ENCODE measurements at regions not wholly inside any gene's neighbourhood (a gene's known extent, or its start where the extent isn't known, plus 50 kb on each side); places are given as distances from the start of the nearest gene placed in this dataset.
"Not testable (repeated sequence)": the region's sequence is repeated elsewhere in the genome, so short reads cannot be mapped to it uniquely, and the experiment has no call there.

GRCh38 chr3:197459571-197459970 is 96.2 kb downstream of the BDH1 start:
- not testable (repeated sequence) for DNase-seq (ENCODE audit: low read depth); H3K4me3 ChIP-seq (replicated peaks; ENCODE audit: low read depth, low read length)

GRCh38 chr3:197458906-197459470 is 96.8 kb downstream of the BDH1 start:
- TF ChIP-seq CTCF (IDR thresholded peaks at IDR 0.05; ENCODE audit: low read length, missing control alignments), result no peak
- DNase-seq (ENCODE audit: low read depth), result no peak

GRCh38 chr3:197458179-197458707 is 97.5 kb downstream of the BDH1 start:
- H3K4me3 ChIP-seq (replicated peaks; ENCODE audit: low read depth, low read length), result no peak overlapping the region
- TF ChIP-seq CTCF (IDR thresholded peaks at IDR 0.05; ENCODE audit: low read length, missing control alignments), result peak; percentile 31
- peak; percentile 25 for DNase-seq (ENCODE audit: low read depth)

More at GRCh38 chr3:197458906-197459470, 96.8 kb downstream of the BDH1 start:
- no peak overlapping the region for H3K4me3 ChIP-seq (replicated peaks; ENCODE audit: low read depth, low read length)

- H3K4me3 ChIP-seq (replicated peaks; ENCODE audit: low read depth, low read length), result peak overlapping the region; percentile 51
- TF ChIP-seq CTCF (IDR thresholded peaks at IDR 0.05; ENCODE audit: low read length, missing control alignments), result no peak
- DNase-seq (ENCODE audit: low read depth), result peak; percentile 91
Observed at GRCh38 chr3:197456261-197457091, 99.3 kb downstream of the BDH1 start.

GRCh38 chr3:197454841-197455240 is 100.9 kb downstream of the BDH1 start:
- H3K4me3 ChIP-seq (replicated peaks; ENCODE audit: low read depth, low read length), result not testable (repeated sequence)

GRCh38 chr3:197454014-197454413 is 101.8 kb downstream of the BDH1 start:
- DNase-seq (ENCODE audit: low read depth), result peak; percentile 36
- peak; percentile 19 for TF ChIP-seq CTCF (IDR thresholded peaks at IDR 0.05; ENCODE audit: low read length, missing control alignments)
- no peak overlapping the region for H3K4me3 ChIP-seq (replicated peaks; ENCODE audit: low read depth, low read length)

More at GRCh38 chr3:197454841-197455240, 100.9 kb downstream of the BDH1 start:
- not testable (repeated sequence) for DNase-seq (ENCODE audit: low read depth)

- no peak for TF ChIP-seq CTCF (IDR thresholded peaks at IDR 0.05; ENCODE audit: low read length, missing control alignments)
- no peak for DNase-seq (ENCODE audit: low read depth)
- H3K4me3 ChIP-seq (replicated peaks; ENCODE audit: low read depth, low read length), result no peak overlapping the region
Observed at GRCh38 chr3:197450810-197451209, 105.0 kb downstream of the BDH1 start.
